ENCODE measurements at regions not wholly inside any gene's neighbourhood (a gene's known extent, or its start where the extent isn't known, plus 50 kb on each side); places are given as distances from the start of the nearest gene placed in this dataset.

- Histone ChIP-seq H3K27ac (ENCODE audit: low read depth in 1 of 3, low read length in 2 of 3) (no peak overlapping the region), H3K27me3 (ENCODE audit: control insufficient read depth in 3 of 3, insufficient read depth in 3 of 3, low read length in 3 of 3) (peaks cover 0 to 2% (median 0%) of the 10 kb centered on the region in 3 donors), H3K4me3 (ENCODE audit: low read depth in 1 of 3, low read length in 3 of 3) (no peak overlapping the region), H3K9me3 (ENCODE audit: control insufficient read depth in 2 of 2, insufficient read depth in 1 of 2, low read depth in 1 of 2, low read length in 1 of 2) (no peaks in the 10 kb centered on the region), H3K4me1 (ENCODE audit: control insufficient read depth in 3 of 3, insufficient read depth in 2 of 3, low read depth in 1 of 3, low read length in 2 of 3) (no peaks in the 10 kb centered on the region), H3K36me3 (ENCODE audit: control insufficient read depth in 3 of 3, insufficient read depth in 2 of 3, low read depth in 1 of 3, low read length in 3 of 3) (no peaks in the 10 kb centered on the region)
- FAIRE-seq, result no peak
- DNase-seq, result no peak
- 79 to 87% (median 83%) methylated on average over 12 of the region's 12 CpGs for WGBS, 3 donors
Measured at GRCh38 chr1:14392161-14392858, 206.2 kb upstream of the KAZN start.

- Histone ChIP-seq H3K9me3 (ENCODE audit: control insufficient read depth in 2 of 2, insufficient read depth in 1 of 2, low read depth in 1 of 2, low read length in 1 of 2) (no peaks in the 10 kb centered on the region), H3K27ac (ENCODE audit: low read depth in 1 of 3, low read length in 2 of 3) (no peak overlapping the region), H3K4me3 (ENCODE audit: low read depth in 1 of 3, low read length in 3 of 3) (no peak overlapping the region), H3K27me3 (ENCODE audit: control insufficient read depth in 3 of 3, insufficient read depth in 3 of 3, low read length in 3 of 3) (peaks cover 0 to 2% (median 0%) of the 10 kb centered on the region in 3 donors), H3K36me3 (ENCODE audit: control insufficient read depth in 3 of 3, insufficient read depth in 2 of 3, low read depth in 1 of 3, low read length in 3 of 3) (no peaks in the 10 kb centered on the region), H3K4me1 (ENCODE audit: control insufficient read depth in 3 of 3, insufficient read depth in 2 of 3, low read depth in 1 of 3, low read length in 2 of 3) (no peaks in the 10 kb centered on the region)
- WGBS, 3 donors, result 57 to 70% (median 62%) methylated on average over 5 of the region's 5 CpGs
- DNase-seq (peak in 1 of 2 donors; percentile 7), FAIRE-seq (no peak)
Measured at GRCh38 chr1:14392859-14393365, 205.6 kb upstream of the KAZN start.

GRCh38 chr1:14396100-14396499 lies 202.4 kb upstream of the KAZN start:
- FAIRE-seq (no peak), DNase-seq (no peak)
- H3K9me3 ChIP-seq (ENCODE audit: control insufficient read depth in 2 of 2, insufficient read depth in 1 of 2, low read depth in 1 of 2, low read length in 1 of 2), result no peaks in the 10 kb centered on the region
- no peak overlapping the region for H3K27ac ChIP-seq (ENCODE audit: low read depth in 1 of 3, low read length in 2 of 3)
- H3K36me3 ChIP-seq (ENCODE audit: control insufficient read depth in 3 of 3, insufficient read depth in 2 of 3, low read depth in 1 of 3, low read length in 3 of 3), result no peaks in the 10 kb centered on the region
- H3K4me1 ChIP-seq (ENCODE audit: control insufficient read depth in 3 of 3, insufficient read depth in 2 of 3, low read depth in 1 of 3, low read length in 2 of 3), result no peaks in the 10 kb centered on the region
- WGBS, 3 donors, result 85 to 87% (median 85%) methylated on average over 4 to 5 of the region's 5 CpGs
- H3K4me3 ChIP-seq (ENCODE audit: low read depth in 1 of 3, low read length in 3 of 3), result no peak overlapping the region
- H3K27me3 ChIP-seq (ENCODE audit: control insufficient read depth in 3 of 3, insufficient read depth in 3 of 3, low read length in 3 of 3), result peaks cover 0 to 2% (median 0%) of the 10 kb centered on the region in 3 donors

GRCh38 chr1:14403961-14404645 lies 194.4 kb upstream of the KAZN start:
- FAIRE-seq (no peak), DNase-seq (peak in 1 of 2 donors; percentile 21)
- no peaks in the 10 kb centered on the region for H3K9me3 ChIP-seq (ENCODE audit: control insufficient read depth in 2 of 2, insufficient read depth in 1 of 2, low read depth in 1 of 2, low read length in 1 of 2)
- 80 to 87% (median 81%) methylated on average over 13 of the region's 13 CpGs for WGBS, 3 donors
- H3K36me3 ChIP-seq (ENCODE audit: control insufficient read depth in 3 of 3, insufficient read depth in 2 of 3, low read depth in 1 of 3, low read length in 3 of 3), result no peaks in the 10 kb centered on the region
- H3K27me3 ChIP-seq (ENCODE audit: control insufficient read depth in 3 of 3, insufficient read depth in 3 of 3, low read length in 3 of 3), result peaks cover 0 to 3% (median 0%) of the 10 kb centered on the region in 3 donors
- no peaks in the 10 kb centered on the region for H3K4me1 ChIP-seq (ENCODE audit: control insufficient read depth in 3 of 3, insufficient read depth in 2 of 3, low read depth in 1 of 3, low read length in 2 of 3)
- no peak overlapping the region for H3K27ac ChIP-seq (ENCODE audit: low read depth in 1 of 3, low read length in 2 of 3)
- no peak overlapping the region for H3K4me3 ChIP-seq (ENCODE audit: low read depth in 1 of 3, low read length in 3 of 3)

- peaks cover 0 to 3% (median 0%) of the 10 kb centered on the region in 3 donors for H3K27me3 ChIP-seq (ENCODE audit: control insufficient read depth in 3 of 3, insufficient read depth in 3 of 3, low read length in 3 of 3)
- H3K27ac ChIP-seq (ENCODE audit: low read depth in 1 of 3, low read length in 2 of 3), result no peak overlapping the region
- 9 to 12% (median 10%) methylated on average over 1 of the region's 1 CpG for WGBS, 3 donors
- no peaks in the 10 kb centered on the region for H3K4me1 ChIP-seq (ENCODE audit: control insufficient read depth in 3 of 3, insufficient read depth in 2 of 3, low read depth in 1 of 3, low read length in 2 of 3)
- H3K4me3 ChIP-seq (ENCODE audit: low read depth in 1 of 3, low read length in 3 of 3), result no peak overlapping the region
- no peaks in the 10 kb centered on the region for H3K36me3 ChIP-seq (ENCODE audit: control insufficient read depth in 3 of 3, insufficient read depth in 2 of 3, low read depth in 1 of 3, low read length in 3 of 3)
- H3K9me3 ChIP-seq (ENCODE audit: control insufficient read depth in 2 of 2, insufficient read depth in 1 of 2, low read depth in 1 of 2, low read length in 1 of 2), result no peaks in the 10 kb centered on the region
- no peak for DNase-seq
- FAIRE-seq, result no peak
Measured at GRCh38 chr1:14404862-14405301, 193.6 kb upstream of the KAZN start.

GRCh38 chr1:14412235-14412634 lies 186.2 kb upstream of the KAZN start:
- Histone ChIP-seq H3K9me3 (ENCODE audit: control insufficient read depth in 2 of 2, insufficient read depth in 1 of 2, low read depth in 1 of 2, low read length in 1 of 2) (no peaks in the 10 kb centered on the region), H3K4me3 (ENCODE audit: low read depth in 1 of 3, low read length in 3 of 3) (no peak overlapping the region), H3K36me3 (ENCODE audit: control insufficient read depth in 3 of 3, insufficient read depth in 2 of 3, low read depth in 1 of 3, low read length in 3 of 3) (no peaks in the 10 kb centered on the region), H3K27ac (ENCODE audit: low read depth in 1 of 3, low read length in 2 of 3) (no peak overlapping the region), H3K4me1 (ENCODE audit: control insufficient read depth in 3 of 3, insufficient read depth in 2 of 3, low read depth in 1 of 3, low read length in 2 of 3) (no peaks in the 10 kb centered on the region), H3K27me3 (ENCODE audit: control insufficient read depth in 3 of 3, insufficient read depth in 3 of 3, low read length in 3 of 3) (no peaks in the 10 kb centered on the region)
- FAIRE-seq (no peak), DNase-seq (no peak)

GRCh38 chr1:14413819-14414490 lies 184.5 kb upstream of the KAZN start:
- FAIRE-seq, result no peak
- 71 to 81% (median 78%) methylated on average over 5 of the region's 5 CpGs for WGBS, 3 donors
- no peak overlapping the region for H3K27ac ChIP-seq (ENCODE audit: low read depth in 1 of 3, low read length in 2 of 3)
- DNase-seq, result no peak
- no peaks in the 10 kb centered on the region for H3K27me3 ChIP-seq (ENCODE audit: control insufficient read depth in 3 of 3, insufficient read depth in 3 of 3, low read length in 3 of 3)
- H3K4me1 ChIP-seq (ENCODE audit: control insufficient read depth in 3 of 3, insufficient read depth in 2 of 3, low read depth in 1 of 3, low read length in 2 of 3), result no peaks in the 10 kb centered on the region
- H3K9me3 ChIP-seq (ENCODE audit: control insufficient read depth in 2 of 2, insufficient read depth in 1 of 2, low read depth in 1 of 2, low read length in 1 of 2), result no peaks in the 10 kb centered on the region
- no peak overlapping the region for H3K4me3 ChIP-seq (ENCODE audit: low read depth in 1 of 3, low read length in 3 of 3)
- no peaks in the 10 kb centered on the region for H3K36me3 ChIP-seq (ENCODE audit: control insufficient read depth in 3 of 3, insufficient read depth in 2 of 3, low read depth in 1 of 3, low read length in 3 of 3)

- H3K27ac ChIP-seq (ENCODE audit: low read depth in 1 of 3, low read length in 2 of 3), result no peak overlapping the region
- H3K4me1 ChIP-seq (ENCODE audit: control insufficient read depth in 3 of 3, insufficient read depth in 2 of 3, low read depth in 1 of 3, low read length in 2 of 3), result no peaks in the 10 kb centered on the region
- 59 to 69% (median 61%) methylated on average over 3 of the region's 3 CpGs for WGBS, 3 donors
- no peaks in the 10 kb centered on the region for H3K9me3 ChIP-seq (ENCODE audit: control insufficient read depth in 2 of 2, insufficient read depth in 1 of 2, low read depth in 1 of 2, low read length in 1 of 2)
- DNase-seq, result no peak
- no peaks in the 10 kb centered on the region for H3K36me3 ChIP-seq (ENCODE audit: control insufficient read depth in 3 of 3, insufficient read depth in 2 of 3, low read depth in 1 of 3, low read length in 3 of 3)
- H3K4me3 ChIP-seq (ENCODE audit: low read depth in 1 of 3, low read length in 3 of 3), result no peak overlapping the region
- no peaks in the 10 kb centered on the region for H3K27me3 ChIP-seq (ENCODE audit: control insufficient read depth in 3 of 3, insufficient read depth in 3 of 3, low read length in 3 of 3)
- FAIRE-seq, result no peak
Measured at GRCh38 chr1:14415396-14415795, 183.1 kb upstream of the KAZN start.

All from small intestine (tissue), 7 donors.